ENCODE measurements at regions not wholly inside any gene's neighbourhood (a gene's known extent, or its start where the extent isn't known, plus 50 kb on each side); places are given as distances from the start of the nearest gene placed in this dataset.
A peak's percentile ranks its signal among the peaks of the same experiment; 100 is the strongest.

DNA sequence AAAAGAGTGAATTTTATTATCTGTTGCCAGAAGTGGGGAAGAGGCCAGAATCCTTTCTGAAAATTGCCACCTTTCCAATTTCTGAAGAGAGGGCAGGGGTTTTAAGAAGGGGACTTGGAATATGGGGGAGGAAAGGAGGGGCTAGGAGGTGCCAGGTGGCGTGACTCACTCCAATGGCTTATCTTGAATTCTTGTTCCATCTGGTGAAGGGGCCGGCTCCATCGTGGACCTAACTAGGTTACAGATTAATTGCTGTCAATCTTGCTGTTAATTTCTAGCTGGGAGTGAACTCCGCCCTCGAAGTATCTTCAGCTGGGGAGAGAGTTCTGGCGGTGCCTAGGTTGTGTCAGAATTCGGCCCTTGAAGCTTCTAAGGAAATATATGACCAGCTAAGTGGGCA is 138.7 kb downstream of the YTHDC2 start (continued):
- TF ChIP-seq, protein P1, sequence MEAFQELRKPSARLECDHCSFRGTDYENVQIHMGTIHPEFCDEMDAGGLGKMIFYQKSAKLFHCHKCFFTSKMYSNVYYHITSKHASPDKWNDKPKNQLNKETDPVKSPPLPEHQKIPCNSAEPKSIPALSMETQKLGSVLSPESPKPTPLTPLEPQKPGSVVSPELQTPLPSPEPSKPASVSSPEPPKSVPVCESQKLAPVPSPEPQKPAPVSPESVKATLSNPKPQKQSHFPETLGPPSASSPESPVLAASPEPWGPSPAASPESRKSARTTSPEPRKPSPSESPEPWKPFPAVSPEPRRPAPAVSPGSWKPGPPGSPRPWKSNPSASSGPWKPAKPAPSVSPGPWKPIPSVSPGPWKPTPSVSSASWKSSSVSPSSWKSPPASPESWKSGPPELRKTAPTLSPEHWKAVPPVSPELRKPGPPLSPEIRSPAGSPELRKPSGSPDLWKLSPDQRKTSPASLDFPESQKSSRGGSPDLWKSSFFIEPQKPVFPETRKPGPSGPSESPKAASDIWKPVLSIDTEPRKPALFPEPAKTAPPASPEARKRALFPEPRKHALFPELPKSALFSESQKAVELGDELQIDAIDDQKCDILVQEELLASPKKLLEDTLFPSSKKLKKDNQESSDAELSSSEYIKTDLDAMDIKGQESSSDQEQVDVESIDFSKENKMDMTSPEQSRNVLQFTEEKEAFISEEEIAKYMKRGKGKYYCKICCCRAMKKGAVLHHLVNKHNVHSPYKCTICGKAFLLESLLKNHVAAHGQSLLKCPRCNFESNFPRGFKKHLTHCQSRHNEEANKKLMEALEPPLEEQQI (IDR thresholded peaks at IDR 0.05): no peak
- TF ChIP-seq NUFIP1 (IDR thresholded peaks at IDR 0.05; ENCODE audit: partially characterized antibody): no peak
- TF ChIP-seq ZNF224 (CRISPR knock-in tag; IDR thresholded peaks at IDR 0.05): no peak
- TF ChIP-seq, protein P2, sequence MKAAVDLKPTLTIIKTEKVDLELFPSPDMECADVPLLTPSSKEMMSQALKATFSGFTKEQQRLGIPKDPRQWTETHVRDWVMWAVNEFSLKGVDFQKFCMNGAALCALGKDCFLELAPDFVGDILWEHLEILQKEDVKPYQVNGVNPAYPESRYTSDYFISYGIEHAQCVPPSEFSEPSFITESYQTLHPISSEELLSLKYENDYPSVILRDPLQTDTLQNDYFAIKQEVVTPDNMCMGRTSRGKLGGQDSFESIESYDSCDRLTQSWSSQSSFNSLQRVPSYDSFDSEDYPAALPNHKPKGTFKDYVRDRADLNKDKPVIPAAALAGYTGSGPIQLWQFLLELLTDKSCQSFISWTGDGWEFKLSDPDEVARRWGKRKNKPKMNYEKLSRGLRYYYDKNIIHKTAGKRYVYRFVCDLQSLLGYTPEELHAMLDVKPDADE (conservative IDR thresholded peaks at IDR 0.05; ENCODE audit: control insufficient read depth, low read depth, low read length): no peak
- no peak for TF ChIP-seq NELFE (IDR thresholded peaks at IDR 0.05; ENCODE audit: insufficient read depth, insufficient read length)
- TF ChIP-seq, protein P3, sequence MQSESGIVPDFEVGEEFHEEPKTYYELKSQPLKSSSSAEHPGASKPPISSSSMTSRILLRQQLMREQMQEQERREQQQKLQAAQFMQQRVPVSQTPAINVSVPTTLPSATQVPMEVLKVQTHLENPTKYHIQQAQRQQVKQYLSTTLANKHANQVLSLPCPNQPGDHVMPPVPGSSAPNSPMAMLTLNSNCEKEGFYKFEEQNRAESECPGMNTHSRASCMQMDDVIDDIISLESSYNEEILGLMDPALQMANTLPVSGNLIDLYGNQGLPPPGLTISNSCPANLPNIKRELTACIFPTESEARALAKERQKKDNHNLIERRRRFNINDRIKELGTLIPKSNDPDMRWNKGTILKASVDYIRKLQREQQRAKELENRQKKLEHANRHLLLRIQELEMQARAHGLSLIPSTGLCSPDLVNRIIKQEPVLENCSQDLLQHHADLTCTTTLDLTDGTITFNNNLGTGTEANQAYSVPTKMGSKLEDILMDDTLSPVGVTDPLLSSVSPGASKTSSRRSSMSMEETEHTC (IDR thresholded peaks at IDR 0.05): no peak
- no peak for TF ChIP-seq U2AF2 (optimal IDR thresholded peaks at IDR 0.05; ENCODE audit: low read depth, low read length)
- peak; percentile 31; the same call in 1 of the 2 replicates for TF ChIP-seq CBFA2T2 (conservative IDR thresholded peaks at IDR 0.05)
- no peak for TF ChIP-seq KLF10 (CRISPR knock-in tag; IDR thresholded peaks at IDR 0.05)
- no peak for TF ChIP-seq ZZZ3 (IDR thresholded peaks at IDR 0.05)
- TF ChIP-seq KLF6 (CRISPR knock-in tag; IDR thresholded peaks at IDR 0.05; ENCODE audit: borderline replicate concordance): no peak
- TF ChIP-seq BRCA1 (IDR thresholded peaks at IDR 0.05): no peak
- TF ChIP-seq BRCA1 (CRISPR knock-in tag; IDR thresholded peaks at IDR 0.05): no peak
- no peak for TF ChIP-seq ZNF695 (CRISPR knock-in tag; IDR thresholded peaks at IDR 0.05)
- TF ChIP-seq, protein P4, sequence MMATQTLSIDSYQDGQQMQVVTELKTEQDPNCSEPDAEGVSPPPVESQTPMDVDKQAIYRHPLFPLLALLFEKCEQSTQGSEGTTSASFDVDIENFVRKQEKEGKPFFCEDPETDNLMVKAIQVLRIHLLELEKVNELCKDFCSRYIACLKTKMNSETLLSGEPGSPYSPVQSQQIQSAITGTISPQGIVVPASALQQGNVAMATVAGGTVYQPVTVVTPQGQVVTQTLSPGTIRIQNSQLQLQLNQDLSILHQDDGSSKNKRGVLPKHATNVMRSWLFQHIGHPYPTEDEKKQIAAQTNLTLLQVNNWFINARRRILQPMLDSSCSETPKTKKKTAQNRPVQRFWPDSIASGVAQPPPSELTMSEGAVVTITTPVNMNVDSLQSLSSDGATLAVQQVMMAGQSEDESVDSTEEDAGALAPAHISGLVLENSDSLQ (IDR thresholded peaks at IDR 0.05): peak; percentile 79
- no peak for TF ChIP-seq PTBP1 (IDR thresholded peaks at IDR 0.05; ENCODE audit: low read depth, low read length)
- TF ChIP-seq, protein P5, sequence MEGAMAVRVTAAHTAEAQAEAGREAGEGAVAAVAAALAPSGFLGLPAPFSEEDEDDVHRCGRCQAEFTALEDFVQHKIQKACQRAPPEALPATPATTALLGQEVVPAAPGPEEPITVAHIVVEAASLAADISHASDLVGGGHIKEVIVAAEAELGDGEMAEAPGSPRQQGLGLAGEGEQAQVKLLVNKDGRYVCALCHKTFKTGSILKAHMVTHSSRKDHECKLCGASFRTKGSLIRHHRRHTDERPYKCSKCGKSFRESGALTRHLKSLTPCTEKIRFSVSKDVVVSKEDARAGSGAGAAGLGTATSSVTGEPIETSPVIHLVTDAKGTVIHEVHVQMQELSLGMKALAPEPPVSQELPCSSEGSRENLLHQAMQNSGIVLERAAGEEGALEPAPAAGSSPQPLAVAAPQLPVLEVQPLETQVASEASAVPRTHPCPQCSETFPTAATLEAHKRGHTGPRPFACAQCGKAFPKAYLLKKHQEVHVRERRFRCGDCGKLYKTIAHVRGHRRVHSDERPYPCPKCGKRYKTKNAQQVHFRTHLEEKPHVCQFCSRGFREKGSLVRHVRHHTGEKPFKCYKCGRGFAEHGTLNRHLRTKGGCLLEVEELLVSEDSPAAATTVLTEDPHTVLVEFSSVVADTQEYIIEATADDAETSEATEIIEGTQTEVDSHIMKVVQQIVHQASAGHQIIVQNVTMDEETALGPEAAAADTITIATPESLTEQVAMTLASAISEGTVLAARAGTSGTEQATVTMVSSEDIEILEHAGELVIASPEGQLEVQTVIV (CRISPR knock-in tag; IDR thresholded peaks at IDR 0.05; ENCODE audit: borderline replicate concordance): no peak
- no peak for TF ChIP-seq EZH2 (IDR thresholded peaks at IDR 0.05; ENCODE audit: borderline replicate concordance, low read depth, low read length)
- TF ChIP-seq ZNF354B (CRISPR knock-in tag; IDR thresholded peaks at IDR 0.05): no peak
- no peak for TF ChIP-seq PRMT5 (CRISPR knock-in tag; IDR thresholded peaks at IDR 0.05)
- TF ChIP-seq HOXB6 (CRISPR knock-in tag; IDR thresholded peaks at IDR 0.05; ENCODE audit: borderline replicate concordance): no peak
